HG03045 (cell line): ENCODE measurements at regions not wholly inside any gene's neighbourhood (a gene's known extent, or its start where the extent isn't known, plus 50 kb on each side); places are given as distances from the start of the nearest gene placed in this dataset.

Experiments used
- ATAC-seq: cut with Tn5 transposase; IDR thresholded peaks from one replicate; pipeline ENCODE4 v1.9.1; 2021; ENCODE audit warnings: mild to moderate bottlenecking, moderate library complexity; ENCODE audit not compliant: unreplicated experiment

GRCh38 chr12:89111964-89112363 is 240.3 kb downstream of the DUSP6 start:
- ATAC-seq: no peak

GRCh38 chr12:89108265-89108664 is 244.0 kb downstream of the DUSP6 start:
- no peak for ATAC-seq

- no peak for ATAC-seq
These were observed 245.4 kb downstream of the DUSP6 start for GRCh38 chr12:89106950-89107349.

- ATAC-seq: no peak
These were observed 247.1 kb downstream of the DUSP6 start for GRCh38 chr12:89105243-89105642.

- no peak for ATAC-seq
These were observed 248.5 kb downstream of the DUSP6 start for GRCh38 chr12:89103831-89104230.

- no peak for ATAC-seq
These were observed 250.9 kb downstream of the DUSP6 start for GRCh38 chr12:89101440-89101839.

- ATAC-seq: no peak
These were observed 253.7 kb downstream of the DUSP6 start for GRCh38 chr12:89098441-89099112.

GRCh38 chr12:89092297-89092696 is 260.0 kb downstream of the DUSP6 start:
- ATAC-seq: no peak

- no peak for ATAC-seq
These were observed 260.9 kb downstream of the DUSP6 start for GRCh38 chr12:89091293-89091841.

- no peak for ATAC-seq
These were observed 263.0 kb downstream of the DUSP6 start for GRCh38 chr12:89089264-89089663.

GRCh38 chr12:89087876-89088275 is 264.4 kb downstream of the DUSP6 start:
- ATAC-seq: no peak

GRCh38 chr12:89087149-89087825 is 265.0 kb downstream of the DUSP6 start:
- no peak for ATAC-seq

GRCh38 chr12:89085421-89085820 is 266.9 kb downstream of the DUSP6 start:
- no peak for ATAC-seq

- ATAC-seq: no peak
These were observed 267.6 kb downstream of the DUSP6 start for GRCh38 chr12:89084751-89085150.

- ATAC-seq: no peak
These were observed 268.8 kb downstream of the DUSP6 start for GRCh38 chr12:89083491-89083890.

GRCh38 chr12:89082370-89082753 is 269.9 kb downstream of the DUSP6 start:
- no peak for ATAC-seq

GRCh38 chr12:89081719-89082369 is 270.5 kb downstream of the DUSP6 start:
- no peak for ATAC-seq

GRCh38 chr12:89080793-89081465 is 271.4 kb downstream of the DUSP6 start:
- ATAC-seq: no peak

GRCh38 chr12:89075880-89076540 is 276.3 kb downstream of the DUSP6 start:
- no peak for ATAC-seq

- no peak for ATAC-seq
These were observed 278.6 kb downstream of the DUSP6 start for GRCh38 chr12:89073659-89074058.

GRCh38 chr12:89073027-89073398 is 279.3 kb downstream of the DUSP6 start:
- ATAC-seq: no peak
